K562 (cell line): ENCODE measurements at regions not wholly inside any gene's neighbourhood (a gene's known extent, or its start where the extent isn't known, plus 50 kb on each side); places are given as distances from the start of the nearest gene placed in this dataset.

Experiments used
- ATAC-seq: fragments of 200-7000 bp; cut with Tn5 transposase; 3 replicates; pipeline ENCODE4 v1.9.1; 2020; ENCODE audit warnings: moderate library complexity
- BruUV-seq: library from RNA; stranded (reverse); fragments of 400-500 nt; replicated peaks from 2 replicates; lab custom pipeline; 2021; lab: Mats Ljungman, UMichigan
- CTCF ChIA-PET: fragments of 300-600 bp; formaldehyde crosslinking; extraction: SDS; loops from one replicate; lab custom pipeline; 2021; ENCODE audit warnings: low intra/inter-chr PET ratio; lab: Yijun Ruan, JAX
- POLR2A ChIA-PET: fragments of 300-600, 350-650 bp; sonication (Branson Sonifier 250); formaldehyde crosslinking; extraction: SDS; loops from one replicate; lab custom pipeline; 2021; ENCODE audit warnings: antibody characterized with exemption, inconsistent platforms; lab: Yijun Ruan, JAX
- DNase-seq, 4 experiments: peaks; one replicate each; pipeline versions ENCODE4 v3.0.0 to v3.0.0-alpha.2; 2011 to 2018; ENCODE audit warnings: low spot score in 3 of 4, mixed read lengths in 3 of 4; ENCODE audit errors: extremely low read depth in 1 of 4
- FAIRE-seq: peaks from 2 replicates; lab custom pipeline; 2011; peaks lifted over from hg19 to GRCh38; lab: Jason Lieb, UNC
- H2AFZ ChIP-seq: 2 replicates; pipeline ENCODE4 v1.6.0; 2011; ENCODE audit warnings: low read depth, low read length, control low read depth, inconsistent platforms
- H3K27ac ChIP-seq: fragments of 200-600 bp; 3 replicates; pipeline ENCODE4 v1.8.0; 2011; ENCODE audit warnings: low read depth, mild to moderate bottlenecking, control low read depth, inconsistent platforms, low read length, moderate library complexity, mixed read lengths; ENCODE audit errors: extremely low read depth
- H3K27me3 ChIP-seq, 2 experiments: fragments of 300-600 bp in 1 of 2; 2 replicates in 1 of 2; 3 replicates in 1 of 2; pipeline versions ENCODE4 v1.6.0 to v1.8.0; 2011; ENCODE audit warnings: inconsistent platforms in 2 of 2, low read length in 2 of 2, mild to moderate bottlenecking in 1 of 2, mixed read lengths in 1 of 2, moderate library complexity in 1 of 2; ENCODE audit not compliant: control insufficient read depth in 2 of 2, insufficient read depth in 2 of 2
- H3K36me3 ChIP-seq: fragments of 300-600 bp; 3 replicates; pipeline ENCODE4 v1.8.0; 2011; ENCODE audit warnings: mild to moderate bottlenecking, low read length, inconsistent platforms; ENCODE audit not compliant: control insufficient read depth, insufficient read depth
- H3K4me1 ChIP-seq, 2 experiments: fragments of 200-600 bp in 1 of 2; replicated peaks in 1 of 2; 2 replicates in 1 of 2; 3 replicates in 1 of 2; pipeline versions ENCODE4 v1.5.1 to v1.8.0; 2011; ENCODE audit warnings: inconsistent platforms in 2 of 2, low read length in 2 of 2, mild to moderate bottlenecking in 1 of 2, mixed read lengths in 1 of 2, moderate library complexity in 1 of 2; ENCODE audit not compliant: control insufficient read depth in 2 of 2, insufficient read depth in 2 of 2
- H3K4me2 ChIP-seq: 2 replicates; pipeline ENCODE4 v1.6.1; 2011; ENCODE audit warnings: low read length, control low read depth, inconsistent platforms, mixed read lengths; ENCODE audit not compliant: insufficient read depth
- H3K4me3 ChIP-seq: fragments of 200-600 bp; sonication (generic), shearing (Covaris generic); 2 replicates; pipeline ENCODE4 v1.5.1; 2016; ENCODE audit warnings: control low read depth, inconsistent platforms
- H3K79me2 ChIP-seq: fragments of 200-600 bp; 3 replicates; pipeline ENCODE4 v1.8.0; 2011; ENCODE audit warnings: low read length, inconsistent platforms; ENCODE audit not compliant: control insufficient read depth, insufficient read depth
- H3K9ac ChIP-seq, 2 experiments: 2 replicates each; pipeline versions ENCODE4 v1.6.0 to v1.6.1; 2011; ENCODE audit warnings: low read depth in 2 of 2, low read length in 2 of 2, control low read depth in 1 of 2, inconsistent platforms in 1 of 2, mild to moderate bottlenecking in 1 of 2, mixed read lengths in 1 of 2; ENCODE audit not compliant: insufficient read depth in 1 of 2
- H3K9me1 ChIP-seq: one replicate; pipeline ENCODE4 v1.6.0; 2011; ENCODE audit warnings: inconsistent platforms, mild to moderate bottlenecking, low read length, moderate library complexity; ENCODE audit not compliant: control insufficient read depth, insufficient read depth
- H3K9me3 ChIP-seq: replicated peaks from 2 replicates; pipeline ENCODE4 v1.5.1; 2011; ENCODE audit warnings: low read depth, low read length, inconsistent platforms; ENCODE audit not compliant: control insufficient read depth, insufficient read depth
- H4K20me1 ChIP-seq: replicated peaks from 2 replicates; pipeline ENCODE4 v1.6.1; 2011; ENCODE audit warnings: low read length, inconsistent platforms, mixed read lengths; ENCODE audit not compliant: control insufficient read depth, insufficient read depth
- GATAD2A ChIP-seq: fragments of 450-650 bp; IDR thresholded peaks from 2 replicates; pipeline ENCODE4 v1.6.1; 2017
- MNT ChIP-seq, 2 experiments: fragments of 450-650 bp; conservative IDR thresholded peaks; 2 replicates each; pipeline ENCODE4 v1.6.1; 2017; ENCODE audit warnings: mild to moderate bottlenecking in 2 of 2, moderate library complexity in 2 of 2
- PBX2 ChIP-seq, 2 experiments: IDR thresholded peaks in 1 of 2; conservative IDR thresholded peaks in 1 of 2; 2 replicates each; pipeline ENCODE4 v1.6.1; 2016; ENCODE audit warnings: low read depth in 2 of 2, mild to moderate bottlenecking in 1 of 2, missing compliant biosample characterization in 1 of 2, missing genetic modification characterization in 1 of 2, moderate library complexity in 1 of 2
- RUNX1 ChIP-seq: sonication (generic); IDR thresholded peaks from 2 replicates; pipeline ENCODE4 v1.6.1; 2016; ENCODE audit warnings: antibody characterized with exemption, low read depth
- WGBS: fragments of 100-300 bp; shearing (Covaris generic); methylation state at CpG from one replicate; pipeline ENCODE4 v1.1.6; 2016; ENCODE audit warnings: low coverage, mixed read lengths; ENCODE audit not compliant: insufficient coverage; ENCODE audit errors: missing lambda C conversion rate; 5-methylcytosine and 5-hydroxymethylcytosine counted together
- in situ Hi-C: fragments of 300-500 bp; cut with MboI; formaldehyde crosslinking; loops from 4 replicates; pipeline ENCODE4 v1.15.0; 2018; ENCODE audit warnings: inconsistent platforms, mixed read lengths
- intact Hi-C: fragments of 100-400 bp; cut with micrococcal nuclease; formaldehyde crosslinking; loops from 2 replicates; pipeline ENCODE4 v1.14.2; 2022

- H3K36me3 ChIP-seq, result no peaks in the 10 kb centered on the region
- no peak for DNase-seq
- POLR2A ChIA-PET, result no interaction called here
- no peak overlapping the region for H3K27ac ChIP-seq
- H3K4me2 ChIP-seq, result no peak overlapping the region
- no peak for FAIRE-seq
- no peaks in the 10 kb centered on the region for H3K27me3 ChIP-seq
- H3K9me3 ChIP-seq, result no peaks in the 10 kb centered on the region
- no peaks in the 10 kb centered on the region for H3K79me2 ChIP-seq
- H2AFZ ChIP-seq, result no peak overlapping the region
- H3K4me3 ChIP-seq, result no peak overlapping the region
- ATAC-seq, result no peak
- H3K4me1 ChIP-seq, result no peaks in the 10 kb centered on the region
- CTCF ChIA-PET, result no interaction called here
- intact Hi-C loops (no loop called here), in situ Hi-C loops (no loop called here)
- no peak overlapping the region for H3K9ac ChIP-seq
- BruUV-seq, result no TSS peak
- 4% methylated on average over 9 of the region's 9 CpGs for WGBS
- no peaks in the 10 kb centered on the region for H4K20me1 ChIP-seq
- H3K9me1 ChIP-seq, result no peaks in the 10 kb centered on the region
- TF ChIP-seq MNT (conservative IDR thresholded peaks at IDR 0.05), result no peak
- no peak for TF ChIP-seq PBX2 (CRISPR knock-in tag; IDR thresholded peaks at IDR 0.05; ENCODE audit: low read depth)
- TF ChIP-seq PBX2 (tag; conservative IDR thresholded peaks at IDR 0.05; ENCODE audit: low read depth), result 0 out of 2 replicates have a peak, but pooled peaks have one; percentile 14
- no peak for TF ChIP-seq GATAD2A
- TF ChIP-seq RUNX1, result no peak
These were observed 684.0 kb downstream of the CDH11 start for GRCh38 chr16:64437706-64438324.
